CD4-positive, alpha-beta T cell treated with Interleukin-12 subunit alpha and Interleukin-12 subunit beta, for 1 hour (primary cell): ENCODE measurements at regions not wholly inside any gene's neighbourhood (a gene's known extent, or its start where the extent isn't known, plus 50 kb on each side); places are given as distances from the start of the nearest gene placed in this dataset.
"Not testable (repeated sequence)": the region's sequence is repeated elsewhere in the genome, so short reads cannot be mapped to it uniquely, and the experiment has no call there.

Experiments used
- DNase-seq: peaks from one replicate; pipeline ENCODE4 v3.0.0-alpha.2; 2020

DNA sequence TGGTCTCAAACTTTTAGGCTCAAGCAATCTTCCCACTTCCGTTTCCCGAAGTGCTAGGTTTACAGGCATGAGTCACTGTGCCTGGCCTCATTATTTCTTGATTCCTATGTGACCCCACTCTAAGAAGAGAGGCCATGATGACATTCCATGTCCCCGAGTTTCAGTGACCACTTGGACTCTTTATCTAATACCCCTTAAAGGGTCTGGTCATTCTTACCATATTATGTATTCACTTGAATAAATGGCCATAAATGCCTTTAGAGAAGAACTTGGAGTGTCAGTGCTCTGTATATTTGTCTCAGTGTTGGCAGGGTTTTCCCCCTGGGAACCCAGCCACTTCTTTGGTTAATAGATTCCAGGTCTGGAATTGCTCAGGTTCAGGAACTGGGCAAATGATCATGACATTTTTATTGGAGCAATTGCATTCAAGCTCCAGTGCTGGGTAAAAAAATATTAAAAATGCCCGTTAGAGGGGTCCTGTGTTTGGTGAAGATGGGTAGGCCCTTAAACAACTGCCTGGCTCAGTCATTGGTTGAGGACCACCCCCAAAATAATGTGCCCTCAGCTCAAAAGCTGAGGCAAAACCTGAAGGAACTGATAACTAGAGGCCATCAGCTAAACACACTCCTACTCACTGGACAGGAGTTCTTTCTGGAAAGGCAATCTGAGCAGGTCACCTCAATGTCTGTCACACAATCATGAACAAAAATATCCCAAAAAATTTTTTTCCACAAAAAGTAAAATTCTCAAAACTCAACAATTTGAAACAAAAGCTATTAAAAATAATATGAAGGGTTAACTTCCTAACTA is 186.6 kb upstream of the ZNF608 start:
- no peak for DNase-seq

DNA sequence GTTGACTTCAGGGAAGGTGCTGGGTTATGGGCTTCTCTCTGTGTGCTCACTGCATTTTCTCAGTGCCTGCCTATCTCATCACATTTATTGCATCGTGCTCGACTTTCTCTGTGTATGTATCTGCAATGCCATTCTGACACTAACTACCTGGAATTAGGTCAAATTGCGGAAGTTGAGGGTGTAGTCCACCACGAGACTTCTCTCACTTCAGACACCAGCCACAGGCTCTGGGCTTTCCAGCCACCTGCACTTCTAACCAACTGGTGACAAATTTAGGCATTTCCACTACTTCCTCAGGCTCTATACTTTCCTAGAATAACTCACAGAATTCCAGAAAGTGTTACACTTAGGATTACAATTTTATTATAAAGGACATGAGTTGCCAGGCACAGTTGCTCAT is 188.6 kb upstream of the ZNF608 start:
- DNase-seq: no peak

DNA sequence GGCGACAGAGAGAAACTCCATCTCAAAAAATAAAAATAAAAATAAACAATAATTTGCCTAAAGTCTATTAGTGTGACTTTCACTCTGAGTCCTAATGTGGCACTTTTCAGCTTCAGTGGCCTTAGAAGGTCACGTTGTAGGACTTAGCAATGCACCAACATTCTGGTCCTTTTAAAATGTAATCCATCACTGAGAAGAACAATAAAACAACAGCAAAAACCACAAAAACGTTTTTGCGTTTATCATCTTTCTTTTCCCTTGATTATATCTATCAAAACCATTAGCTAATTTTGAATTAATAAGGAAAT is 190.1 kb upstream of the ZNF608 start:
- DNase-seq: no peak

DNA sequence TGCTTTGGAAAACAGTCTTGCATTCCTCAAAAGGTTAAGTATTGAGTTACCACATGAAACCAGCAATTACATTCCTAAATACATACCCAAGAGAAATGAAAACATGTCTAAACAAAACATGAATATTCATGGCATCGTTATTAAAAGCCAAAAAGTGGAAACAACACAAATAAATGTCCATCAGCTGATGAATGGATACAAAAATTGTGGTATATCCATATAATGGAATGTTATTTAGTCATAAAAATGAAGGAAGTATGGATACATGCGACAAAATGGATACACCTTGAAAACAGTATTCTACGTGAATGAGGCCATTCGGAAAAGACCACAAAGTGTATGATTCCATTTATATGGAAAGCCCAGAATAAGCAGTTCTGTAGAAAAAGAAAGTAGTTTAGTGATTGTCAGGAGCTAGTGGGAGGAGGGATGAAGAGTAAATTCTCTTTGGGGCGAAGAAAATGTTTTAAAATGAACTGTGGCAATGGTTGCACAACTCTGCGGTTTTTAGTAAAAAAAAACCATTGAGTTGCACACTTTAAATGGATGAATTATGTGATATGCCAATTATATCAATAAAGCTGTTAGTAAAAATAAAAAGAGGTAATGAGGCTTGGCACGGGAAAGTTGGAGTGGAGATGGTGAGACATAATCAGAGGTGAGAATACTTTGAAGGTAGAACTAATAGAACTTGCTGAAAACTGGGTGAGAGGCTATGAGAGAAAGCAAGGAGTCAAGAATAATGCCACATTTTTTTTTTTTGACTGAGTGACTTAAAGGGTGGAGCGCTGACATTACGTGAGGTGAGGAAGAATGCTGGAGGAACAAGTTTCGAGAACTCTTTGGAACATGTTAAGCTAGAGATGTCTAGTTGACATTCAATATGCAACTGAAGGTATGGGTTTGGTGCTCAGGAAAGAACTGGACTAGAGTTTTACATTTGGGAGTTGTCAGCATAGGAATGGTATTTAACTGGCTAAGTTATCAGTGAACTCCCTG is 194.9 kb upstream of the ZNF608 start:
- DNase-seq: no peak

DNA sequence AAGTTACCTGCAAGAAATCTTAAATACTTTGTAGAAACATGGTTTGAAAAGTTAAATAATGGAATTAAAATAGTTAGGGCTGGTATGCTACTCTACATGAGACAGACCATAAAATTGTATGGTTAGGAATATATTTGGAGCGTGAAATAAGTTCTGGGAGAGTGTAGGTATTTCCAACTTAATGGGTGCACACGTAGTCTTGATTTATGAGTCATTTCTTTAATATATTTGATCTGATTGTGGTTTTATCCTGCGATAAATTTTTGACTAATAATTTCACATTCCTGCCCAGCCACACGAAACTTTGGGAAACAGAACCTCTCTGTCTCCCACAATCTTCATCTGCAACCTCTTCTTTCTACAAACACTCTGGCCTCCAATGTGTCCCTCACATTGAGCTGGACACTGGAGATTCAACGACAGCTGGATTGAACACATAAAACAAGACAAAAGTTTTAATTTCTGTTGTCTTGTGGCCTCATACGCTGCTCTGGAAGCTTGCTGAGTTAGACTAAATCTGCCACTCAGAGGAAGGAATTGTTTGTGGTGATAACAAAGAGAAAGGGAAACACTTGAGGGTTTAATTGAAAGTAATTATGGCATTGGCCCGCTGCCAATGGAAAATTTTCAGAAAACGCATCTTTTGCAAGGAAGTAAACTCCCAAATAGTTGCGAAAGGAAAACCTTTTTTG is 201.8 kb upstream of the ZNF608 start:
- no peak for DNase-seq

DNA sequence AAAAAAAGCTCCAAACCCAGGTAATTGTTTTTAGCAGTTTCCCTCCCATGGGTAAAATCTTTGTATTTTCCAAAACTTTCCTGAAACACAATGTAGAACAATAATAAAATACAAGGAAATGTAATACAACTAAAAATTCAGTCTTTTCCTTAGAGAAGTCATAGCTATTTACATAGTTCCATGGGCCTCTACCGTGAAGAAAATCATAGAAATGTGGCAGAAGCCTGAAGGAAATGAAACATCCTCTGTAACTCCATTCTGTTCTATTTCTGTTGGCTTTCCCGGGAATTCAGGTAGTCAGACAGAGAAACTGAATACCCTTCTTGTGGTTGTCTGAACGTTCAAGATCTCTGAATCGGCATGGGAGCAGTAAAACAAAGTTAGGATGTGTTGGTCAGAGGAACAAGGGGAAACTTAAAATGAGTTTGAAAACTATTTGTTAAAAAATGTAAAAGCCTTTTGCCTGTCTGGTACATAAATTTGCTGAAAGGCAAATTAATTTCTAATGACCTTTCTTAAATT is 202.4 kb upstream of the ZNF608 start:
- no peak for DNase-seq

DNA sequence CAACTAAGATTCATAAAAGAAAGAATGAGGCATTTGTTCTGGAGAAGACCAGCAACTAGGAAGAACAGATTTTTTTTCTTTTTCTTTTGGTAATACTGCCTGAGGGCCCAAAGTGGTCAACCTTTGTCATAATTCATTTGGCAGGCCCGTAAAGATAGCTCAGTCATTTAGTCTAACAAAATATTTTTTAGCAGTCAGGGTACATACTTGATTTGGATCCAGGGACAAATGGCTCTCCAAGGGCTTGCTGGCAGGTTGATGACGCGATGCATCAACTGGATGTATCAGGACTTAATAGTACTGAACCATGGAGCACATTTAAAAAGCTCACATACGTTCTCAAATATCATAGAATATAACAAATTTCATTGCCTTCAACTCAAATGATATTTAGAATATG is 203.4 kb upstream of the ZNF608 start:
- DNase-seq: no peak

DNA sequence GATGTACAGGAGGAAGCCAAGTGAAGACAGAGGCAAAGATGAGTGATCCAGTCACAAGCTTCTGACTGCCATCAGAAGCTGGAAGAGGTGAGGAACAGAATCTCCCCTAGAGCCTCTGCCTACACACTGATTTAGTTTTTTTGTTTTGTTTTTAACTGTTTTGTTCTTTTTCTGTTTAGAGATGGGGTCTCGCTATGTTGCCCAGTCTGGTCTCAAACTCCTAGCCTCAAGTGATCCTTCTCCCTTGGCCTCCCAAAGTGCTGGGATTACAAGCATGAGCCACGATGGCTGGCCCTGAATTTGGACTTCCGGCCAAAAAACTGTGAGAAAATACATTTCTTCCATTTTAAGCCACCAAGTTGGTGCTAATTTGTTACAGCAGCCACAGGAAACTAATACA is 204.7 kb upstream of the ZNF608 start:
- no peak for DNase-seq

DNA sequence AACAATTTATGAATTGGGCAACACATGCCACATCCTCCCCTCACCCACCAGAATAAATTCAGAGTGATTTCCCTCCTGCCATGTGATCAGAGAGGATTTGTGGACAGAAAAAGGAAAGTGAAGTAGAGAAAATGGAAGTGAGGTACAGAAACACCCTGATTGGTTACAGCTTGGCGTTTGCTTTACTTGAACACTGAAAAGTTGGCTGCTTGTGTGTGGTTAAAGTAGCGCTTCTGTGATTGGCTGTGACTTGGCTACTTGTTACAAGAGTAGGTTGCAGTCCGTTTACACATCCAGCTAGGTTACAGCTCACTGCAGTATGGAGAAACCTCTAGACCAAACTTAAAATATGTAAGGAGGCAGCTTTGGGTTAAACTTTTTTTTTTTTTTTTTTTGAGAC is 205.2 kb upstream of the ZNF608 start:
- DNase-seq: peak; percentile 3

DNA sequence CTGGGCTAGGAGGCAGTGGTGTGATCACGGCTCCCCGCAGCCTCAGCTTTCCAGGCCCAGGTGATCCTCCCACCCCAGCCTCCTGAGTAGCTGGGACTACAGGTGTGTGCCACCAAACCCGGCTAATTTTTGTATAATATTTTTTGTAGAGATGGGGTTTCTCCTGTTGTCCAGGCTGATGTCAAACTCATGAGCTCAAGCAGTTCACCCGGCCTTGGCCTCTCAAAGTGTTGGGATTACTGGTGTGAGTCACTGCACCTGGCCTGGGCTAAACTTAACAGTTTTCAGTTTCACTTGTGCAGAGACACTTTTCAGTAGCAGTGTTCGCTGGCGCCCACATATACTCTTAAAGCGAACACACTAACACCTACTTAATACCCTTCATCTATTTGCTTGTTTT is 205.6 kb upstream of the ZNF608 start:
- DNase-seq: no peak

DNA sequence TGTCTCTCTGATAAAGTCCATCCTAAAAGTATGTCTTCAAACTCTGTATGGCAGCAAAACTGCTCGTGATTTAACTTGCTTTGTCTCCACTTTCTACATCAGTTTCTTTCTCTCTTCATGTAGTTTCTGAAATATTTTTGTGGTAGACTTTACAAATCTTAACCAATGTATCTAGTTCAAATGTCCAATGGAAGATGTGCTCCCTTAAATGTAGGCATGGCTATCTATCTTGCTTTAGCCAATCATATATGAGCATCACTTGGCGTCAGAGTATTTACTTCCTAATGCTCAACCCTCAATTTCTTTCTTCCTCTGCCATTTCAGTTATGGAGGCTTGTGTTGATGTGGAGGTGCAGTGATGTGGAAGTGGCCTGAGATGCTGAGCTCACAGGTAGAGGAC is 206.1 kb upstream of the ZNF608 start:
- no peak for DNase-seq

DNA sequence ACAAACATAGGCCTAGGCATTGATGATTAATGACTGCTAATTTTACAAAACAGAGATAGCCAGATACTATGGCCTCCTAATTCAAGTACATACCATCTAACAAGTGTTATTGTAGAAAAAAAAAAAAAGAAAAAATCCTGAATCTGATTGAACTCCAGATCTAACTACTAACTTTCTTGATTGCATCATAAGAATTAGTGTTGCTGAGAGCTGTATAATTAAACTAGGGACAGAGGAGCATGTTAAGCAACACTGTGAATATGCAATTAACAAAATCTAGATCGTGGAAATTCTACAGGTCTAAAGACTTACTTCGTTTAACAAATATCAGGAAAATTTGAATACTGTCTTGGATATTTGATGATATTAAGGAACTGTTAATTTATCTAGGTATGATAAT is 208.3 kb upstream of the ZNF608 start:
- DNase-seq: no peak

DNA sequence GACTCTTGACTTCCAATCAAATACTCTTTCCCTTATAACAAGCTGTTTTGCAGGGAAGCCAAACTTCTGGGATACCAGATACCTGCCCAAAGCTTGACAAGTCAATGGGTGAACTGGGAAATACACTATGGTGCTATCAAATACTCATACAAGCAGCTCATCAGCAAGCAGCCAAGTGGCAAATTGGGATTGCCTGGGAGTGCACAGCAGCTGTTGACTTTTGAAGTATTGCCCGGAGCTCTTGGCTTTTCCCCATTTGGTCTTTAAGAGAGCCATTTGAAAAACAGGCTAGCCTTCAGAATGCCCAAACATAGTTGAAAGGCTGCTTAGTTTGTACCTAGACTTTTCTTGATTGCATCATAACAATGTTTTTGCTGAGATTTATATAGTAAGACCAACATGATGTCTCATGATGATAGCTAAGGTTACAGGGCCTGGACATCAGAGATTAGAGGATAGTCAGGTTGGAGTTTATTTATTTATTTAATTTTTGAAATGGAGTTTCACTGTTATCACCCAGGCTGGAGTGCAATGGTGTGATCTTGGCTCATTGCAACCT is 210.1 kb upstream of the ZNF608 start:
- DNase-seq: no peak

DNA sequence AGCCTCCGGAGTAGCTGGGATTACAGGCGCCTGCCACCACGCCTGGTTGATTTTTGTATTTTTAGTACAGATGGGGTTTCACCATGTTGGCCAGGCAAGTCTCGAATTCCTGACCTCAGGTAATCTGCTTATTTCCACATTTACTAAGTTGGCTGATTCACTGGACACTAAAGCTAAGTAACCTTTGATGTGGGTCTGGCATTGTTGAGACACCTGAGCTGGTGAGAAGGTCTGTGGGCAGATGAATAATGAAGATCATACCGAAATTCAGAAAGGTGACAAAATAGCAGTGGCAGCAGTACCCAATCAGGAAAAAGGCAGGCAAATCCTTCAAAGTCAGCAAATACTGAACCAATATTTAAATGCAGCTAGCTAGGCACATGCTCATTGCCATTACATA is 210.6 kb upstream of the ZNF608 start:
- DNase-seq: no peak

DNA sequence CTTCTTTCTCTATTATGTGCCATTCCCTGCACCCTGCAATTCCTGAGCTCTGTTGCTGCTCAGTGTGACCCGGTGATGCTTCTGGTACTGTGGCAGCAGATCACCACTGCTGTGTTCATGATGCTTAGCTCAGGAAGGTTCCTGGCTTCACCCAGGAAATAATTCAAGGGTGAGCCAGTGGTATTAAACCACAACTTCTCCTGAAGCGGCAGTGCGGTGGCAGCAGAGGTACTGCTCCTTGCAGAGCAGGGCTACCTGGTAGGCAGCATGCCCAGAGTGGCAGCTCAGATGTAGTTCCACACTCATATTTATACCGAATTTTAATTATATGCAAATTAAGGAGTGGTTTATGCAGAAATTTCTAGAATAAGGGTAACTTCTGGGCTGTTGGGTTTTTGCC is 213.8 kb upstream of the ZNF608 start:
- no peak for DNase-seq

DNA sequence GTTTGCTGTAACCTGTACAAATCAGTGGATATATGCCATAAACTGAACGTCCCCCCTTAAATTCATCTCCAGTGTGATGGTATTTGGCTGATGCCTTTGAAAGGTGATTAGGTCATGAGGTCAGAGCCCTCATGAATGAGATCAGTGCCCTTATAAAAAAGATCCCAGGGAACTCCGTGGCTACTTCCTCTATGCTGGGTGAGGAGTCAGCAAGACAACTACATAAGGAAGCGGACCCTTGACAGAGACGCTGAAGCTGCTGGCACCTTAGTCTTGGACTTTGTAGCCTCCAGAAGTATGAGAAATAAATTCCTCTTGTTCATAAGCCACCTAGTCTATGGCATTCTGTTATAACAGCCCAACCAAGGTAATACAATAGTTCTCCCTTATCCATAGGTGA is 215.1 kb upstream of the ZNF608 start:
- DNase-seq: no peak

DNA sequence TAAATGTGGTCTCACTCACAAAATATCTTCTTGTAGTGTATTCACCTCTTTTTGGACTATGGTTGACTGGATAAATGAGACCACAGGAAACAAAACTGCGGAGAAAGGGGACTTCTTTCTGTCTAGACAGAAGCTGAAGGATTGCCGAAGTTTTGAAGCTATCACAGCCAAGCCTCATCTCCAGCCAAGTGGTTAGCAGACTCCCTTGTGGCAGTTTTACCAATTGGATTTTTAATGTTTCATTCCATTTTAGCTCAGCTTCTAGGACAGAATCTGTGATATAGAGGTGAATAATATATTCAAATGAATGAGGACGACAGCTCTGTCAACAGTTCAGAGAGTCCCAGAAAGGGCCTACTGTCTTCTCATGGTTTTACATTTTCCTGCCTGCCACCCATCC is 215.7 kb upstream of the ZNF608 start:
- no peak for DNase-seq

DNA sequence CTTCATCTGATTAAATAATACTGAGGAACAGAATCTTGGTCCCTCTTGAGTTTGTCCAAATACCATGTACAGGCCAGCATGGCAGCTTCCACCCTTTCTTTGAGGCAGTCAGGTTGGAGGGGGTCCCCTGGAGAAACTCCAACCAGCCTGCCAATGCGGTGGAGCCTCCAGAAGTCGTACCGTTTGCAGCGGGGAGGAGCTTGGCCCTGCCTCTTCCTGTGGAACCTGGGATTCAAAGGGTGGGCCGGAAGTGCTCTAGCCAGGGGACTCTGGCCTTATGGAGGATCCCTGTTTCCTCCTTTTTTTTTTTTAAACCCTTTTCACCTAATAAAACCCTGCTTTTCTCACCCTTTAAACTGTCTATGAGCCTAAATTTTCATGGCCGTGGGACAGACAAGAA is 216.3 kb upstream of the ZNF608 start:
- no peak for DNase-seq

DNA sequence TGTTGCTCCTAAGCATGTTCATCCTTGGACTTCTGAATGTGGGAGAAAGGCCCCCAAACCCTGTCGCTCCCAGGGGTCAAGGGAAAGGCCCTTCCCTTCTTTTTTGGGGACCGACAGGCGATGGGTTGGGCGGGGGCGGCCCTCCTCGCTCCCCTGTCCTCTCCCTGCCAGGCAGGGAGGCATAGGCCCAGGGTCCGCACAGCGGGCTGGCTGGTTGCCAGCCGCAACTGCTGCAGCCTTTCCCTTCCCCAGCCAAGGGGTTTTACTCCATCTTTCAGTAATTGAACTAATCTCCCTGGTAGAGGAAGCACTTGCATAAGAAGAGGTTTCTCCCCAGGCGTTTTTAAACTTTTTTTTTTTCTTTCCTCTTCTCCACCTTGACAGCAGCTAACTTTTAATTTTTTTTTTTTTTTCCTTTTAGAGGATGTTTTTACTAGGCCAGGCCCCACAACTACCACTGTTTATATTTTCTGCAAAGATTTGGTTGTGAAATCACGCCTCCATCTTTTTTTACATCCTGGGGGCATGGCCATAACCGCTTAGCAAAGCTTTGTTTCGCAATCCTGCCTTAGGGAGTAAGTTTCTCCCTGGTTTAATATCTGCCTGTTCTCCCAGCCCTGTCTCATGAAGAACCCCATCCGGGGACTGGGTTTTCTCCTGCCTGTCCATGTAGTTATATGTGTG is 216.9 kb upstream of the ZNF608 start:
- no peak for DNase-seq

DNA sequence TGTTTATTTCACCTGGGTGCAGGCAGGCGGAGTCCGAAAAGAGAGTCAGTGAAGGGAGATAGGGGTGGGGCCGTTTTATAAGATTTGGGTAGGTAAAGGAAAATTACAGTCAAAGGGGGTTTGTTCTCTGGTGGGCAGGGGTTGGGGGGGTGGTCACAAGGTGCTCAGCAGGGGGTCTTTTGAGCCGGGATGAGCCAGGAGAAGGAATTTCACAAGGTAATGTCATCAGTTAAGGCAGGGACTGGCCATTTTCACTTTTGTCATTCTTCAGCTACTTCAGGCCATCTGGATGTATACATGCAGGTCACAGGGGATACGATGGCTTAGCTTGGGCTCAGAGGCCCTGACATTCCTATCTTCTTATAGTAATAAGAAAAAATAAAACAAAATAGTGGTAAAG is 220.3 kb upstream of the ZNF608 start:
- not testable (repeated sequence) for DNase-seq

DNA sequence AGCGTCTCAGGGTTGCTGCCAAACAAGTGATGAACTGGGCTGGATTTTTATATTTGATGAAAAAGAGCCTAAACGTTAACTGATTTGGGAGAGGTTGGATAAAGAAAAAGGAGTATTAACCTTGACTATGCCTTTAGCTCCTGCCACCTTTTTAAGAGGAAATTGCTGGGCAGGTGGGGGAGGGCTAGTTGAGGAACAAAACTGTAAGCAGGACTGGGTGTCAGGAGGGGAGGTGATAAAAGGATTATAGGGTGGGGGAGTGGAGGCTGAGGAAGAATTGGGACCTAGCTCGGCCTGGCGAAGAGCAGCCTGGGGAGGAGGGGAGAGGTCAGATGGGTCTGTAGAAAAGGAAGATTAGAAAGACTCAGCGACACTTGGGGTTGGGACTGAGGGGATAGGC is 223.9 kb upstream of the ZNF608 start:
- not testable (repeated sequence) for DNase-seq

DNA sequence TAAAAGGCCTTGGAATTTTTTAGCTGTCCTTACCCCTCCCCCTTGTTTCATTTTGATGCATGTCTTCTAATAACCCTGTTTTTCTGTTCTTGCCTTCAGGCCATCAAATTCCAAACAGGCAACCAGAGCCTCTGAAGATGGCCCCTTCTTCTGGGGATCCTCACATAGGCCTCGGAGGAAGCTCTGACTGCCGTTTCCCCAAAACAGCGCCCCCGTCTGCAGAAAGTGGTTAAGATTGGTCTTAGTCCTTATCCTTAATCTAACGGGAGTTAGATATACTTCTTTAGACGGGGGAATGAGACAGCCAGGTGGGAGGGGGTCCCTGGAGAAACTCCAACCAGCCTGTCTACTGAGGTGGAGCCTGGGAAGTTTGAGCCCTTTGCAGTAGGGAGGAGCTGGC is 226.3 kb upstream of the ZNF608 start:
- no peak for DNase-seq

DNA sequence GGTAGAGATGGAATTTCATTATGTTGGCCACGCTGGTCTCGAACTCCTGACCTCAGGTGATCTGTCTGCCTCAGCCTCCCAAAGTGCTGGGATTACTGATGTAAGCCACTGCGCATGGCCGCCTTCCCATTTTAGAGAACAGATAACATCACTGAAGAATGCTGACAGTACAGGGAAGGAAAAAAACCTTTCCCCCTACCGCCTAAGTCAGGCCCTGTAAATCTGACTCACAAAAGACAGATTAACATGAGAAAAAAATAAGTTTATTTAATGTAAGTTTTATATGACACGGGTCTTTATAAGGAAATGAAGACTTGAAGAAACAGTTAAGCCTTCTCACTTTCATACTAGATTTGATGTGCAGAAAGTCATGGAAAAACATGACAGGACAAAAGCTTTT is 227.2 kb upstream of the ZNF608 start:
- DNase-seq: no peak
